ENCODE measurements at regions not wholly inside any gene's neighbourhood (a gene's known extent, or its start where the extent isn't known, plus 50 kb on each side); places are given as distances from the start of the nearest gene placed in this dataset.

- Histone ChIP-seq H3K27me3 (no peaks in the 10 kb centered on the region), H3K4me1 (no peaks in the 10 kb centered on the region), H3K27ac (replicated peaks in 1 of 4) (no peak overlapping the region), H3K36me3 (no peaks in the 10 kb centered on the region), H3K4me3 (no peak overlapping the region), H3K9me3 (no peaks in the 10 kb centered on the region)
- WGBS = 50% methylated on average over 1 of the region's 1 CpG
- intact Hi-C loops (cut with DNase I) = no loop called here
- TF ChIP-seq CTCF (IDR thresholded peaks at IDR 0.05) (no peak), POLR2AphosphoS5 (IDR thresholded peaks at IDR 0.05) (no peak), POLR2A (IDR thresholded peaks at IDR 0.05; ENCODE audit: low read depth) (no peak), EP300 (IDR thresholded peaks at IDR 0.05) (no peak)
- no peak for DNase-seq (ENCODE audit: extremely low spot score)
Observed at GRCh38 chr4:130026185-130026584, 930.2 kb downstream of the C4orf33 start.

GRCh38 chr4:130027973-130028372 lies 932.0 kb downstream of the C4orf33 start:
- TF ChIP-seq POLR2AphosphoS5 (IDR thresholded peaks at IDR 0.05) (no peak), POLR2A (IDR thresholded peaks at IDR 0.05; ENCODE audit: low read depth) (no peak), CTCF (IDR thresholded peaks at IDR 0.05) (no peak), EP300 (IDR thresholded peaks at IDR 0.05) (no peak)
- Histone ChIP-seq H3K4me1 (no peaks in the 10 kb centered on the region), H3K9me3 (no peaks in the 10 kb centered on the region), H3K27ac (replicated peaks in 1 of 4) (no peak overlapping the region), H3K4me3 (no peak overlapping the region), H3K36me3 (no peaks in the 10 kb centered on the region), H3K27me3 (no peaks in the 10 kb centered on the region)
- 86% methylated on average over 2 of the region's 2 CpGs for WGBS
- intact Hi-C loops (cut with DNase I) = no loop called here
- no peak for DNase-seq (ENCODE audit: extremely low spot score)

GRCh38 chr4:130028552-130028951 lies 932.6 kb downstream of the C4orf33 start:
- H3K4me3 ChIP-seq = no peak overlapping the region
- intact Hi-C loops (cut with DNase I) = no loop called here
- H3K9me3 ChIP-seq = no peaks in the 10 kb centered on the region
- DNase-seq (ENCODE audit: extremely low spot score) = no peak
- H3K36me3 ChIP-seq = no peaks in the 10 kb centered on the region
- H3K27ac ChIP-seq (replicated peaks in 1 of 4) = no peak overlapping the region
- no peaks in the 10 kb centered on the region for H3K4me1 ChIP-seq
- TF ChIP-seq POLR2A (IDR thresholded peaks at IDR 0.05; ENCODE audit: low read depth) (no peak), EP300 (IDR thresholded peaks at IDR 0.05) (no peak), POLR2AphosphoS5 (IDR thresholded peaks at IDR 0.05) (no peak), CTCF (IDR thresholded peaks at IDR 0.05) (no peak)
- no peaks in the 10 kb centered on the region for H3K27me3 ChIP-seq
- 30% methylated on average over 3 of the region's 3 CpGs for WGBS

- WGBS = 13% methylated on average over 1 of the region's 1 CpG
- intact Hi-C loops (cut with DNase I) = no loop called here
Observed at GRCh38 chr4:130029442-130029841, 933.5 kb downstream of the C4orf33 start.

More at GRCh38 chr4:130029442-130029841, 933.5 kb downstream of the C4orf33 start:
- no peak overlapping the region for H3K4me3 ChIP-seq
- H3K4me1 ChIP-seq = no peaks in the 10 kb centered on the region
- no peak overlapping the region for H3K27ac ChIP-seq (replicated peaks in 1 of 4)
- no peaks in the 10 kb centered on the region for H3K27me3 ChIP-seq
- no peak for TF ChIP-seq CTCF (IDR thresholded peaks at IDR 0.05)
- TF ChIP-seq POLR2A (IDR thresholded peaks at IDR 0.05; ENCODE audit: low read depth) = no peak
- no peak for TF ChIP-seq EP300 (IDR thresholded peaks at IDR 0.05)
- no peak for TF ChIP-seq POLR2AphosphoS5 (IDR thresholded peaks at IDR 0.05)
- no peaks in the 10 kb centered on the region for H3K36me3 ChIP-seq
- no peaks in the 10 kb centered on the region for H3K9me3 ChIP-seq
- no peak for DNase-seq (ENCODE audit: extremely low spot score)
